Body of pancreas (tissue), 4 donors: ENCODE measurements at regions not wholly inside any gene's neighbourhood (a gene's known extent, or its start where the extent isn't known, plus 50 kb on each side); places are given as distances from the start of the nearest gene placed in this dataset.

Source experiments
- CTCF ChIP-seq, 7 experiments: fragments of 450-650 bp in 4 of 7; fragments of 200-600 bp in 3 of 7; sonication (generic) in 3 of 7; IDR thresholded peaks; one replicate each; pipeline ENCODE4 v1.5.1; 2016 to 2019; ENCODE audit warnings: antibody characterized with exemption in 7 of 7
- POLR2A ChIP-seq, 3 donors: fragments of 450-650 bp; IDR thresholded peaks; one replicate each; pipeline ENCODE4 v1.6.1; 2016; ENCODE audit warnings: antibody characterized with exemption in 3 of 3, mild to moderate bottlenecking in 2 of 3

- TF ChIP-seq CTCF (IDR thresholded peaks at IDR 0.05) (no peak), POLR2A (IDR thresholded peaks at IDR 0.05) (no peak)
Observed at GRCh38 chr1:208640295-208640694, 396.1 kb upstream of the PLXNA2 start.
